CD4-positive, alpha-beta T cell (primary cell): ENCODE measurements at regions not wholly inside any gene's neighbourhood (a gene's known extent, or its start where the extent isn't known, plus 50 kb on each side); places are given as distances from the start of the nearest gene placed in this dataset.

Experiments used
- ATAC-seq: fragments of 200-7000 bp; cut with Tn5 transposase; one replicate; pipeline ENCODE4 v1.10.0; 2022; ENCODE audit warnings: mild to moderate bottlenecking; ENCODE audit not compliant: poor library complexity
- CTCF ChIA-PET: fragments of 350-600 bp; sonication (Branson Sonifier 250); formaldehyde crosslinking; loops from one replicate; lab custom pipeline; 2021; ENCODE audit warnings: antibody characterized with exemption, inconsistent platforms; lab: Charles Lee
- POLR2A ChIA-PET: fragments of 350-600 bp; sonication (Branson Sonifier 250); formaldehyde crosslinking; loops from one replicate; lab custom pipeline; 2021; ENCODE audit warnings: antibody characterized with exemption, inconsistent platforms; lab: Charles Lee
- DNase-seq, 14 experiments: peaks; one replicate each; pipeline ENCODE4 v3.0.0-alpha.2; 2013 to 2020; ENCODE audit warnings: mixed read lengths in 2 of 14
- H3K27ac ChIP-seq, 2 donors: one replicate each; pipeline versions ENCODE4 v1.5.1 to v1.7.0; 2013; ENCODE audit warnings: low read length in 2 of 2, low read depth in 1 of 2, mild to moderate bottlenecking in 1 of 2
- H3K27me3 ChIP-seq, 2 experiments: 1 replicate in 1 of 2; 2 replicates in 1 of 2; pipeline versions ENCODE4 v1.6.1 to v1.7.0; 2013; ENCODE audit warnings: low read length in 2 of 2, control low read depth in 1 of 2, mild to moderate bottlenecking in 1 of 2, moderate library complexity in 1 of 2; ENCODE audit not compliant: insufficient read depth in 2 of 2, control insufficient read depth in 1 of 2
- H3K36me3 ChIP-seq: one replicate; pipeline ENCODE4 v1.6.1; 2013; ENCODE audit warnings: low read length, control low read depth; ENCODE audit not compliant: insufficient read depth
- H3K4me1 ChIP-seq: one replicate; pipeline ENCODE4 v1.6.1; 2013; ENCODE audit warnings: low read length, control low read depth; ENCODE audit not compliant: insufficient read depth
- H3K4me3 ChIP-seq: one replicate; pipeline ENCODE4 v1.5.1; 2013; ENCODE audit warnings: mild to moderate bottlenecking, low read length, moderate library complexity
- H3K9me3 ChIP-seq, 2 experiments: 1 replicate in 1 of 2; 2 replicates in 1 of 2; pipeline versions ENCODE4 v1.6.1 to v1.7.0; 2013; ENCODE audit warnings: low read length in 2 of 2, mild to moderate bottlenecking in 2 of 2, control low read depth in 1 of 2, moderate library complexity in 1 of 2; ENCODE audit not compliant: control insufficient read depth in 1 of 2, insufficient read depth in 1 of 2
- H3K27ac Mint-ChIP-seq: one replicate; pipeline ENCODE4 v1.8.0; 2020; ENCODE audit warnings: mixed read lengths
- H3K27me3 Mint-ChIP-seq: one replicate; pipeline ENCODE4 v1.8.0; 2021; ENCODE audit warnings: mixed read lengths
- H3K36me3 Mint-ChIP-seq: one replicate; pipeline ENCODE4 v1.8.0; 2021; ENCODE audit warnings: low read depth, mixed read lengths
- H3K4me1 Mint-ChIP-seq: one replicate; pipeline ENCODE4 v1.8.0; 2021; ENCODE audit warnings: low read depth, mixed read lengths
- H3K4me3 Mint-ChIP-seq: one replicate; pipeline ENCODE4 v1.8.0; 2020; ENCODE audit warnings: mild to moderate bottlenecking, mixed read lengths
- H3K9me3 Mint-ChIP-seq: one replicate; pipeline ENCODE4 v1.8.0; 2020; ENCODE audit warnings: mixed read lengths
- CTCF ChIP-seq: fragments of 200-600 bp; IDR thresholded peaks from one replicate; pipeline ENCODE4 v1.8.0; 2022; ENCODE audit warnings: antibody characterized with exemption, mild to moderate bottlenecking
- intact Hi-C, 2 experiments: fragments of 100-400 bp; cut with DNase I in 1 of 2; cut with micrococcal nuclease in 1 of 2; formaldehyde crosslinking; loops; one replicate each; pipeline versions ENCODE4 v1.15.1 to v1.9.0; 2023 to 2025; cut with DNase I, micrococcal nuclease

- no peaks in the 10 kb centered on the region for H3K27me3 Mint-ChIP-seq
- peaks cover 0 to 9% of the 10 kb centered on the region in 2 experiments for H3K9me3 ChIP-seq
- H3K27me3 ChIP-seq: no peaks in the 10 kb centered on the region
- DNase-seq (no peak), ATAC-seq (no peak)
- no peak overlapping the region for H3K27ac Mint-ChIP-seq
- no peaks in the 10 kb centered on the region for H3K4me1 ChIP-seq
- H3K36me3 ChIP-seq: no peaks in the 10 kb centered on the region
- no peaks in the 10 kb centered on the region for H3K4me1 Mint-ChIP-seq
- TF ChIP-seq CTCF: no peak
- H3K9me3 Mint-ChIP-seq: peaks cover 8% of the 10 kb centered on the region
- POLR2A ChIA-PET: no interaction called here
- no peak overlapping the region for H3K4me3 ChIP-seq
- no peaks in the 10 kb centered on the region for H3K36me3 Mint-ChIP-seq
- H3K27ac ChIP-seq: no peak overlapping the region
- H3K4me3 Mint-ChIP-seq: no peak overlapping the region
- intact Hi-C loops: no loop called here
- CTCF ChIA-PET: no interaction called here
These were observed 1007.4 kb upstream of the NOVA1 start for GRCh38 chr14:27605282-27605681.

GRCh38 chr14:27608377-27608776 is 1010.5 kb upstream of the NOVA1 start:
- H3K36me3 Mint-ChIP-seq: no peaks in the 10 kb centered on the region
- DNase-seq: no peak
- no peaks in the 10 kb centered on the region for H3K27me3 ChIP-seq
- no peak overlapping the region for H3K4me3 ChIP-seq
- CTCF ChIA-PET: no interaction called here
- H3K27ac ChIP-seq: no peak overlapping the region
- H3K4me1 Mint-ChIP-seq: no peaks in the 10 kb centered on the region
- TF ChIP-seq CTCF: no peak
- H3K27me3 Mint-ChIP-seq: no peaks in the 10 kb centered on the region
- no peak overlapping the region for H3K27ac Mint-ChIP-seq
- H3K9me3 Mint-ChIP-seq: peaks cover 10% of the 10 kb centered on the region
- H3K36me3 ChIP-seq: no peaks in the 10 kb centered on the region
- no peak for ATAC-seq
- intact Hi-C loops: no loop called here
- H3K4me1 ChIP-seq: no peaks in the 10 kb centered on the region
- H3K9me3 ChIP-seq: peaks cover 0 to 12% of the 10 kb centered on the region in 2 experiments
- no peak overlapping the region for H3K4me3 Mint-ChIP-seq
- POLR2A ChIA-PET: no interaction called here

GRCh38 chr14:27612121-27612520 is 1014.3 kb upstream of the NOVA1 start:
- no peaks in the 10 kb centered on the region for H3K36me3 Mint-ChIP-seq
- intact Hi-C loops: no loop called here
- CTCF ChIA-PET: no interaction called here
- DNase-seq: no peak
- Histone ChIP-seq H3K4me1 (no peaks in the 10 kb centered on the region), H3K9me3 (peaks cover 0 to 12% of the 10 kb centered on the region in 2 experiments), H3K27ac (no peak overlapping the region), H3K27me3 (no peaks in the 10 kb centered on the region), H3K36me3 (no peaks in the 10 kb centered on the region), H3K4me3 (no peak overlapping the region)
- H3K27me3 Mint-ChIP-seq: no peaks in the 10 kb centered on the region
- H3K4me1 Mint-ChIP-seq: no peaks in the 10 kb centered on the region
- POLR2A ChIA-PET: no interaction called here
- TF ChIP-seq CTCF: no peak
- ATAC-seq: no peak
- H3K9me3 Mint-ChIP-seq: peaks cover 5% of the 10 kb centered on the region
- no peak overlapping the region for H3K4me3 Mint-ChIP-seq
- H3K27ac Mint-ChIP-seq: no peak overlapping the region
